SK-N-SH (cell line): ENCODE measurements at regions not wholly inside any gene's neighbourhood (a gene's known extent, or its start where the extent isn't known, plus 50 kb on each side); places are given as distances from the start of the nearest gene placed in this dataset.

ENCODE experiments used
- CTCF ChIA-PET: fragments of 300-600, 350-600 bp; formaldehyde crosslinking; extraction: SDS; loops from one replicate; lab custom pipeline; 2021; lab: Yijun Ruan, JAX
- POLR2A ChIA-PET: fragments of 350-600 bp; sonication (Branson Sonifier 250); formaldehyde crosslinking; extraction: SDS; loops from one replicate; lab custom pipeline; 2020; ENCODE audit warnings: antibody characterized with exemption, inconsistent platforms; lab: Yijun Ruan, JAX
- DNase-seq: peaks from one replicate; pipeline ENCODE4 v3.0.0; 2012
- H2AFZ ChIP-seq: fragments of 200-600 bp; sonication (generic); 2 replicates; pipeline ENCODE4 v1.8.1; 2016; ENCODE audit warnings: antibody characterized with exemption, mild to moderate bottlenecking, low read depth
- H3F3A ChIP-seq: fragments of 200-600 bp; sonication (generic); replicated peaks from 2 replicates; pipeline ENCODE3; 2016; ENCODE audit warnings: antibody characterized with exemption, mild to moderate bottlenecking; ENCODE audit not compliant: insufficient read depth
- H3K27ac ChIP-seq, 2 experiments: fragments of 200-500 bp in 1 of 2; fragments of 200-600 bp in 1 of 2; sonication (Bioruptor generic) in 1 of 2; sonication (generic), shearing (Covaris generic) in 1 of 2; 2 replicates each; pipeline versions ENCODE4 v1.5.1 to v1.6.1; 2014 to 2016; ENCODE audit warnings: low read depth in 2 of 2, inconsistent platforms in 1 of 2, low read length in 1 of 2, mild to moderate bottlenecking in 1 of 2, mixed read lengths in 1 of 2
- H3K27me3 ChIP-seq: fragments of 200-600 bp; sonication (generic), shearing (Covaris generic); 2 replicates; pipeline ENCODE4 v1.6.1; 2016; ENCODE audit warnings: mixed run types; ENCODE audit not compliant: insufficient read depth
- H3K36me3 ChIP-seq, 2 experiments: fragments of 200-500 bp in 1 of 2; fragments of 200-600 bp in 1 of 2; sonication (Bioruptor generic) in 1 of 2; sonication (generic) in 1 of 2; replicated peaks in 1 of 2; 2 replicates each; pipeline versions ENCODE3 to v1.5.1; 2014 to 2016; ENCODE audit warnings: low read length in 1 of 2, mild to moderate bottlenecking in 1 of 2; ENCODE audit not compliant: insufficient read depth in 2 of 2, control insufficient read depth in 1 of 2
- H3K4me1 ChIP-seq, 2 experiments: fragments of 200-500 bp in 1 of 2; fragments of 200-600 bp in 1 of 2; sonication (Bioruptor generic) in 1 of 2; sonication (generic), shearing (Covaris generic) in 1 of 2; 2 replicates each; pipeline versions ENCODE4 v1.5.1 to v1.6.1; 2014 to 2016; ENCODE audit warnings: low read depth in 1 of 2, low read length in 1 of 2, mixed run types in 1 of 2; ENCODE audit not compliant: insufficient read depth in 2 of 2, control insufficient read depth in 1 of 2
- H3K4me2 ChIP-seq: fragments of 200-600 bp; sonication (generic), shearing (Covaris generic); 2 replicates; pipeline ENCODE4 v1.6.1; 2017; ENCODE audit warnings: mixed run types
- H3K4me3 ChIP-seq, 2 experiments: fragments of 200-500 bp in 1 of 2; fragments of 200-600 bp in 1 of 2; sonication (Bioruptor generic) in 1 of 2; sonication (generic), shearing (Covaris generic) in 1 of 2; 2 replicates each; pipeline versions ENCODE4 v1.5.1 to v1.8.1; 2014 to 2016; ENCODE audit warnings: low read depth in 2 of 2, inconsistent platforms in 1 of 2, low read length in 1 of 2, mild to moderate bottlenecking in 1 of 2, mixed read lengths in 1 of 2, moderate library complexity in 1 of 2
- H3K79me2 ChIP-seq: fragments of 200-600 bp; sonication (generic); 2 replicates; pipeline ENCODE4 v1.8.1; 2017; ENCODE audit warnings: mild to moderate bottlenecking; ENCODE audit not compliant: insufficient read depth
- H3K9ac ChIP-seq: fragments of 200-600 bp; sonication (generic); 2 replicates; pipeline ENCODE4 v1.6.1; 2017; ENCODE audit warnings: mixed run types
- H3K9me2 ChIP-seq: fragments of 200-600 bp; sonication (generic); 2 replicates; pipeline ENCODE4 v1.6.1; 2017; ENCODE audit warnings: mixed run types
- H3K9me3 ChIP-seq: fragments of 200-600 bp; sonication (generic); 2 replicates; pipeline ENCODE4 v1.6.1; 2017; ENCODE audit warnings: mixed run types, mild to moderate bottlenecking, moderate library complexity
- H4K20me1 ChIP-seq: fragments of 200-600 bp; sonication (generic); 2 replicates; pipeline ENCODE4 v1.6.1; 2017; ENCODE audit warnings: mild to moderate bottlenecking, mixed run types; ENCODE audit not compliant: insufficient read depth
- CHD2 ChIP-seq: fragments of 150-350 bp; IDR thresholded peaks from 2 replicates; pipeline ENCODE4 v1.6.1; 2018; ENCODE audit warnings: low read length; ENCODE audit not compliant: partially characterized antibody
- ELF1 ChIP-seq: IDR thresholded peaks from 2 replicates; pipeline ENCODE4 v1.4.0; 2012
- EP300 ChIP-seq, 2 experiments: IDR thresholded peaks; 2 replicates each; pipeline versions ENCODE4 v1.4.0 to v1.6.1; 2012; ENCODE audit warnings: borderline replicate concordance in 1 of 2, low read depth in 1 of 2, low read length in 1 of 2
- EZH2phosphoT487 ChIP-seq: fragments of 200-600 bp; sonication (generic); IDR thresholded peaks from 2 replicates; pipeline ENCODE4 v1.6.1; 2017; ENCODE audit warnings: low read depth, mixed run types, mild to moderate bottlenecking, antibody characterized with exemption, moderate library complexity, borderline replicate concordance
- IRF3 ChIP-seq: fragments of 150-350 bp; IDR thresholded peaks from 2 replicates; pipeline ENCODE4 v1.6.1; 2016; ENCODE audit warnings: mild to moderate bottlenecking, low read depth, low read length
- RAD21 ChIP-seq: IDR thresholded peaks from 2 replicates; pipeline ENCODE4 v1.6.1; 2012; ENCODE audit warnings: mild to moderate bottlenecking, low read length
- TAF1 ChIP-seq: IDR thresholded peaks from 2 replicates; pipeline ENCODE4 v1.6.1; 2012; ENCODE audit warnings: low read depth, mild to moderate bottlenecking, low read length, moderate library complexity, borderline replicate concordance
- TCF12 ChIP-seq: IDR thresholded peaks from 2 replicates; pipeline ENCODE4 v1.4.0; 2012
- TEAD4 ChIP-seq: IDR thresholded peaks from 2 replicates; pipeline ENCODE4 v1.4.0; 2012; ENCODE audit warnings: mild to moderate bottlenecking, borderline replicate concordance; ENCODE audit not compliant: insufficient read depth
- USF1 ChIP-seq: IDR thresholded peaks from 2 replicates; pipeline ENCODE4 v1.4.0; 2012; ENCODE audit warnings: low read depth, borderline replicate concordance
- YY1 ChIP-seq: IDR thresholded peaks from 2 replicates; pipeline ENCODE4 v1.4.0; 2012; ENCODE audit warnings: low read depth, mild to moderate bottlenecking
- WGBS: methylation state at CpG from one replicate; pipeline ENCODE4 v1.1.6; 2017; ENCODE audit warnings: low lambda C conversion rate; 5-methylcytosine and 5-hydroxymethylcytosine counted together
- TF ChIP-seq, protein P1 (sequence below): IDR thresholded peaks from 2 replicates; pipeline ENCODE4 v1.4.0; 2012; ENCODE audit warnings: low read depth
- TF ChIP-seq, protein P2 (sequence below): IDR thresholded peaks from 2 replicates; pipeline ENCODE4 v1.6.1; 2012; ENCODE audit warnings: mild to moderate bottlenecking, low read depth, low read length, moderate library complexity
- TF ChIP-seq, protein P3 (sequence below): IDR thresholded peaks from 2 replicates; pipeline ENCODE4; 2012
- TF ChIP-seq, protein P4 (sequence below): fragments of 150-350 bp; IDR thresholded peaks from 2 replicates; pipeline ENCODE4 v1.6.1; 2017; ENCODE audit warnings: antibody characterized with exemption, low read length, low read depth, borderline replicate concordance

DNA sequence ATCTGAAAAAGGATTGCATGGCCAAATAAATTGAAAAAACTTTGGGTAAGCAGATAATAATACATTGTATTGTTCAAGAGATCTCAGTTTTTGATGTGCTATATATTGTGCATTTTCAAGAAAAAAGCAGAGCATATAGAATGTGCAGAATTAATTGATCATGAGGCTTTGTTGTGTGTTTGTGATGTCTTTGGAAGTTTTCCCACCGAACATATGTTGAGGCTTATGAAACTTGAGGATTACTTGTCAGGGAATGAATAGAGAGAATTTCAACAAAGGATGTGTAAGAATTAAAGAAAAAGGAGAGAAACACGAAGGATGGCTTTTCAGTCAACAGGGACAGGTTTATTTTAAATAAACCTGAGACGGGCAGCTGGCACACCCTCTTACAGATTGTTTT is 232.5 kb upstream of the POU1F1 start:
- DNase-seq: no peak
- H3F3A ChIP-seq: no peaks in the 10 kb centered on the region
- no peaks in the 10 kb centered on the region for H3K79me2 ChIP-seq
- no peak overlapping the region for H3K27ac ChIP-seq
- H2AFZ ChIP-seq: no peak overlapping the region
- no peaks in the 10 kb centered on the region for H3K36me3 ChIP-seq
- H4K20me1 ChIP-seq: no peaks in the 10 kb centered on the region
- H3K4me1 ChIP-seq: peaks cover 0 to 6% of the 10 kb centered on the region in 2 experiments; a peak in 1 of 4 replicates
- H3K4me3 ChIP-seq: no peak overlapping the region
- H3K4me2 ChIP-seq: no peak overlapping the region
- H3K9me2 ChIP-seq: no peaks in the 10 kb centered on the region
- no peak overlapping the region for H3K9ac ChIP-seq
- peaks cover 12% of the 10 kb centered on the region; the same call in 1 of the 2 replicates for H3K27me3 ChIP-seq
- H3K9me3 ChIP-seq: no peaks in the 10 kb centered on the region; the same call in 1 of the 2 replicates
- TF ChIP-seq TEAD4 (no peak), TAF1 (no peak), YY1 (no peak), IRF3 (no peak), USF1 (no peak), TCF12 (no peak), CHD2 (no peak), RAD21 (no peak), ELF1 (no peak), EZH2phosphoT487 (no peak), EP300 (IDR thresholded peaks at IDR 0.05; ENCODE audit: borderline replicate concordance in 1 of 2, low read depth in 1 of 2, low read length in 1 of 2) (no peak)
- TF ChIP-seq, protein P1, sequence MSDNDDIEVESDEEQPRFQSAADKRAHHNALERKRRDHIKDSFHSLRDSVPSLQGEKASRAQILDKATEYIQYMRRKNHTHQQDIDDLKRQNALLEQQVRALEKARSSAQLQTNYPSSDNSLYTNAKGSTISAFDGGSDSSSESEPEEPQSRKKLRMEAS: no peak
- TF ChIP-seq, protein P2, sequence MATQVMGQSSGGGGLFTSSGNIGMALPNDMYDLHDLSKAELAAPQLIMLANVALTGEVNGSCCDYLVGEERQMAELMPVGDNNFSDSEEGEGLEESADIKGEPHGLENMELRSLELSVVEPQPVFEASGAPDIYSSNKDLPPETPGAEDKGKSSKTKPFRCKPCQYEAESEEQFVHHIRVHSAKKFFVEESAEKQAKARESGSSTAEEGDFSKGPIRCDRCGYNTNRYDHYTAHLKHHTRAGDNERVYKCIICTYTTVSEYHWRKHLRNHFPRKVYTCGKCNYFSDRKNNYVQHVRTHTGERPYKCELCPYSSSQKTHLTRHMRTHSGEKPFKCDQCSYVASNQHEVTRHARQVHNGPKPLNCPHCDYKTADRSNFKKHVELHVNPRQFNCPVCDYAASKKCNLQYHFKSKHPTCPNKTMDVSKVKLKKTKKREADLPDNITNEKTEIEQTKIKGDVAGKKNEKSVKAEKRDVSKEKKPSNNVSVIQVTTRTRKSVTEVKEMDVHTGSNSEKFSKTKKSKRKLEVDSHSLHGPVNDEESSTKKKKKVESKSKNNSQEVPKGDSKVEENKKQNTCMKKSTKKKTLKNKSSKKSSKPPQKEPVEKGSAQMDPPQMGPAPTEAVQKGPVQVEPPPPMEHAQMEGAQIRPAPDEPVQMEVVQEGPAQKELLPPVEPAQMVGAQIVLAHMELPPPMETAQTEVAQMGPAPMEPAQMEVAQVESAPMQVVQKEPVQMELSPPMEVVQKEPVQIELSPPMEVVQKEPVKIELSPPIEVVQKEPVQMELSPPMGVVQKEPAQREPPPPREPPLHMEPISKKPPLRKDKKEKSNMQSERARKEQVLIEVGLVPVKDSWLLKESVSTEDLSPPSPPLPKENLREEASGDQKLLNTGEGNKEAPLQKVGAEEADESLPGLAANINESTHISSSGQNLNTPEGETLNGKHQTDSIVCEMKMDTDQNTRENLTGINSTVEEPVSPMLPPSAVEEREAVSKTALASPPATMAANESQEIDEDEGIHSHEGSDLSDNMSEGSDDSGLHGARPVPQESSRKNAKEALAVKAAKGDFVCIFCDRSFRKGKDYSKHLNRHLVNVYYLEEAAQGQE: no peak
- TF ChIP-seq, protein P3, sequence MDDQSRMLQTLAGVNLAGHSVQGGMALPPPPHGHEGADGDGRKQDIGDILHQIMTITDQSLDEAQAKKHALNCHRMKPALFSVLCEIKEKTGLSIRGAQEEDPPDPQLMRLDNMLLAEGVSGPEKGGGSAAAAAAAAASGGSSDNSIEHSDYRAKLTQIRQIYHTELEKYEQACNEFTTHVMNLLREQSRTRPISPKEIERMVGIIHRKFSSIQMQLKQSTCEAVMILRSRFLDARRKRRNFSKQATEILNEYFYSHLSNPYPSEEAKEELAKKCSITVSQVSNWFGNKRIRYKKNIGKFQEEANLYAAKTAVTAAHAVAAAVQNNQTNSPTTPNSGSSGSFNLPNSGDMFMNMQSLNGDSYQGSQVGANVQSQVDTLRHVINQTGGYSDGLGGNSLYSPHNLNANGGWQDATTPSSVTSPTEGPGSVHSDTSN: no peak
- TF ChIP-seq, protein P4, sequence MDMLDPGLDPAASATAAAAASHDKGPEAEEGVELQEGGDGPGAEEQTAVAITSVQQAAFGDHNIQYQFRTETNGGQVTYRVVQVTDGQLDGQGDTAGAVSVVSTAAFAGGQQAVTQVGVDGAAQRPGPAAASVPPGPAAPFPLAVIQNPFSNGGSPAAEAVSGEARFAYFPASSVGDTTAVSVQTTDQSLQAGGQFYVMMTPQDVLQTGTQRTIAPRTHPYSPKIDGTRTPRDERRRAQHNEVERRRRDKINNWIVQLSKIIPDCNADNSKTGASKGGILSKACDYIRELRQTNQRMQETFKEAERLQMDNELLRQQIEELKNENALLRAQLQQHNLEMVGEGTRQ: no peak
- ChIA-PET POLR2A (no interaction called here), CTCF (no interaction called here)
- 12% methylated on average over 3 of the region's 3 CpGs for WGBS
